H1 (cell line): ENCODE measurements at regions not wholly inside any gene's neighbourhood (a gene's known extent, or its start where the extent isn't known, plus 50 kb on each side); places are given as distances from the start of the nearest gene placed in this dataset.

Experiments
- CTCF ChIA-PET: fragments of 300-600 bp; sonication (Branson Sonifier 250); formaldehyde crosslinking; loops from one replicate; lab custom pipeline; 2021; ENCODE audit not compliant: partially characterized antibody; lab: Charles Lee
- POLR2A ChIA-PET: fragments of 300-600 bp; sonication (Branson Sonifier 250); formaldehyde crosslinking; loops from one replicate; lab custom pipeline; 2021; ENCODE audit warnings: inconsistent platforms; ENCODE audit not compliant: partially characterized antibody; lab: Charles Lee
- DNase-seq, 2 experiments: peaks; one replicate each; pipeline versions ENCODE4 v3.0.0 to v3.0.0-alpha.2; 2010 to 2022; ENCODE audit warnings: low spot score in 2 of 2, low read depth in 1 of 2, mixed read lengths in 1 of 2
- FAIRE-seq: peaks from 2 replicates; lab custom pipeline; 2011; peaks lifted over from hg19 to GRCh38; lab: Jason Lieb, UNC
- H2AFZ ChIP-seq: 2 replicates; pipeline ENCODE4 v1.8.1; 2012; ENCODE audit warnings: low read length, inconsistent platforms
- H2AK5ac ChIP-seq: 2 replicates; pipeline ENCODE4 v1.6.1; 2013; ENCODE audit warnings: low read depth, low read length
- H2BK120ac ChIP-seq: replicated peaks from 2 replicates; pipeline ENCODE3; 2013; ENCODE audit warnings: low read depth, low read length, inconsistent platforms
- H2BK12ac ChIP-seq: 2 replicates; pipeline ENCODE4 v1.6.1; 2013; ENCODE audit warnings: low read depth, low read length
- H2BK15ac ChIP-seq: 2 replicates; pipeline ENCODE4 v1.6.1; 2013; ENCODE audit warnings: low read length
- H2BK20ac ChIP-seq: 2 replicates; pipeline ENCODE4 v1.6.1; 2013; ENCODE audit warnings: low read length
- H2BK5ac ChIP-seq: 2 replicates; pipeline ENCODE4 v1.6.1; 2013; ENCODE audit warnings: low read depth, low read length
- H3K14ac ChIP-seq: 2 replicates; pipeline ENCODE4 v1.6.1; 2013; ENCODE audit warnings: inconsistent platforms; ENCODE audit not compliant: insufficient read length
- H3K18ac ChIP-seq: 2 replicates; pipeline ENCODE4 v1.6.1; 2013; ENCODE audit warnings: low read length; ENCODE audit errors: extremely low read depth
- H3K23ac ChIP-seq: 2 replicates; pipeline ENCODE4 v1.6.1; 2013; ENCODE audit warnings: inconsistent platforms; ENCODE audit not compliant: insufficient read length
- H3K23me2 ChIP-seq: 2 replicates; pipeline ENCODE4 v1.6.1; 2013; ENCODE audit warnings: low read depth, low read length
- H3K27ac ChIP-seq: 2 replicates; pipeline ENCODE4 v1.6.1; 2011; ENCODE audit warnings: low read depth, low read length, inconsistent platforms
- H3K27me3 ChIP-seq, 4 experiments: replicated peaks in 1 of 4; 1 replicate in 1 of 4; 2 replicates in 3 of 4; pipeline versions ENCODE4 v1.6.1 to v1.8.1; 2011 to 2013; ENCODE audit warnings: low read length in 3 of 4, mild to moderate bottlenecking in 3 of 4, inconsistent platforms in 2 of 4, mixed read lengths in 2 of 4, moderate library complexity in 1 of 4; ENCODE audit not compliant: control insufficient read depth in 3 of 4, insufficient read depth in 3 of 4; ENCODE audit errors: extremely low read depth in 1 of 4
- H3K36me3 ChIP-seq, 4 experiments: 2 replicates each; pipeline versions ENCODE4 v1.6.1 to v1.8.1; 2011 to 2013; ENCODE audit warnings: mild to moderate bottlenecking in 4 of 4, low read length in 3 of 4, moderate library complexity in 2 of 4, control low read depth in 1 of 4, inconsistent platforms in 1 of 4; ENCODE audit not compliant: insufficient read depth in 4 of 4, control insufficient read depth in 2 of 4
- H3K4ac ChIP-seq: replicated peaks from 2 replicates; pipeline ENCODE3; 2013; ENCODE audit warnings: low read length, low read depth, mixed read lengths, inconsistent platforms; ENCODE audit not compliant: insufficient read length
- H3K4me1 ChIP-seq, 4 experiments: replicated peaks in 1 of 4; 1 replicate in 1 of 4; 2 replicates in 3 of 4; pipeline versions ENCODE4 v1.6.1 to v1.8.1; 2011 to 2013; ENCODE audit warnings: low read length in 3 of 4, inconsistent platforms in 2 of 4, mixed read lengths in 1 of 4; ENCODE audit not compliant: insufficient read depth in 4 of 4, control insufficient read depth in 3 of 4
- H3K4me2 ChIP-seq, 2 experiments: 2 replicates each; pipeline versions ENCODE4 v1.6.1 to v1.8.1; 2011 to 2013; ENCODE audit warnings: low read depth in 2 of 2, low read length in 2 of 2, control low read depth in 1 of 2, inconsistent platforms in 1 of 2, mild to moderate bottlenecking in 1 of 2; ENCODE audit not compliant: insufficient read depth in 1 of 2
- H3K4me3 ChIP-seq, 4 experiments: fragments of 200-600, 300-600 bp in 1 of 4; sonication (generic), shearing (Covaris generic), sonication (Bioruptor Twin) in 1 of 4; 2 replicates each; pipeline versions ENCODE4 v1.5.1 to v1.8.1; 2011 to 2016; ENCODE audit warnings: low read length in 4 of 4, low read depth in 3 of 4, control low read depth in 2 of 4, inconsistent platforms in 2 of 4, mild to moderate bottlenecking in 2 of 4, mixed read lengths in 1 of 4, moderate library complexity in 1 of 4; ENCODE audit not compliant: insufficient read depth in 2 of 4; ENCODE audit errors: extremely low read depth in 1 of 4
- H3K56ac ChIP-seq: replicated peaks from 2 replicates; pipeline ENCODE3; 2013; ENCODE audit warnings: low read depth, mild to moderate bottlenecking, mixed read lengths, low read length, inconsistent platforms; ENCODE audit not compliant: insufficient read length
- H3K79me1 ChIP-seq: 2 replicates; pipeline ENCODE4 v1.6.1; 2013; ENCODE audit warnings: low read depth, low read length, control low read depth
- H3K79me2 ChIP-seq, 2 experiments: 2 replicates each; pipeline versions ENCODE4 v1.6.1 to v1.8.1; 2012 to 2013; ENCODE audit warnings: low read length in 2 of 2, mild to moderate bottlenecking in 2 of 2, inconsistent platforms in 1 of 2; ENCODE audit not compliant: insufficient read depth in 2 of 2, control insufficient read depth in 1 of 2
- H3K9ac ChIP-seq, 4 experiments: replicated peaks in 1 of 4; 1 replicate in 1 of 4; 2 replicates in 3 of 4; pipeline versions ENCODE4 v1.6.1 to v1.8.1; 2011 to 2013; ENCODE audit warnings: low read depth in 3 of 4, low read length in 3 of 4, control low read depth in 2 of 4, mild to moderate bottlenecking in 2 of 4, moderate library complexity in 2 of 4, inconsistent platforms in 1 of 4; ENCODE audit errors: extremely low read depth in 1 of 4
- H3K9me3 ChIP-seq, 2 experiments: 2 replicates each; pipeline versions ENCODE4 v1.6.1 to v1.8.1; 2012 to 2013; ENCODE audit warnings: mild to moderate bottlenecking in 2 of 2, moderate library complexity in 2 of 2, control low read depth in 1 of 2, inconsistent platforms in 1 of 2, low read depth in 1 of 2, low read length in 1 of 2, mixed read lengths in 1 of 2; ENCODE audit not compliant: insufficient read depth in 2 of 2
- H4K20me1 ChIP-seq, 2 experiments: replicated peaks in 1 of 2; 2 replicates each; pipeline versions ENCODE3 to v1.8.1; 2011 to 2013; ENCODE audit warnings: inconsistent platforms in 2 of 2, low read length in 2 of 2, mild to moderate bottlenecking in 1 of 2; ENCODE audit not compliant: insufficient read depth in 2 of 2, control insufficient read depth in 1 of 2
- H4K5ac ChIP-seq: 2 replicates; pipeline ENCODE4 v1.6.1; 2013; ENCODE audit warnings: low read length, low read depth, mixed read lengths, inconsistent platforms; ENCODE audit not compliant: insufficient read length
- H4K8ac ChIP-seq: 2 replicates; pipeline ENCODE4 v1.8.0; 2013; ENCODE audit warnings: mild to moderate bottlenecking, moderate library complexity, low read length, inconsistent platforms; ENCODE audit not compliant: insufficient read depth; ENCODE audit errors: extremely low read depth
- H4K91ac ChIP-seq: replicated peaks from 2 replicates; pipeline ENCODE3; 2013; ENCODE audit warnings: low read length, mixed read lengths, inconsistent platforms; ENCODE audit not compliant: insufficient read length
- ATF3 ChIP-seq: IDR thresholded peaks from 2 replicates; pipeline ENCODE4 v1.6.1; 2011; ENCODE audit warnings: low read depth, mild to moderate bottlenecking, low read length; ENCODE audit not compliant: insufficient read depth
- BCL11A ChIP-seq, 2 experiments: IDR thresholded peaks; one replicate each; pipeline ENCODE4 v1.6.1; 2011; ENCODE audit warnings: low read depth in 2 of 2, low read length in 2 of 2, mild to moderate bottlenecking in 2 of 2
- GABPA ChIP-seq: IDR thresholded peaks from 2 replicates; pipeline ENCODE4 v1.6.1; 2011; ENCODE audit warnings: mild to moderate bottlenecking, low read length, moderate library complexity, borderline replicate concordance; ENCODE audit not compliant: insufficient read depth
- HDAC2 ChIP-seq, 2 experiments: fragments of 300-600 bp in 1 of 2; sonication (generic) in 1 of 2; IDR thresholded peaks; 2 replicates each; pipeline ENCODE4 v1.6.1; 2011 to 2012; ENCODE audit warnings: low read depth in 2 of 2, low read length in 2 of 2, mild to moderate bottlenecking in 2 of 2, moderate library complexity in 2 of 2, borderline replicate concordance in 1 of 2, inconsistent platforms in 1 of 2
- HDAC6 ChIP-seq: IDR thresholded peaks from one replicate; pipeline ENCODE4 v1.7.1; 2012; ENCODE audit warnings: low read depth, mild to moderate bottlenecking, inconsistent platforms, low read length, moderate library complexity
- JUN ChIP-seq: IDR thresholded peaks from 2 replicates; pipeline ENCODE4 v1.6.1; 2011; ENCODE audit warnings: low read depth, mild to moderate bottlenecking, improper control_type of control experiment, low read length
- POLR2A ChIP-seq, 2 experiments: IDR thresholded peaks; 1 replicate in 1 of 2; 2 replicates in 1 of 2; pipeline ENCODE4 v1.6.1; 2011; ENCODE audit warnings: low read depth in 2 of 2, low read length in 2 of 2, mild to moderate bottlenecking in 2 of 2; ENCODE audit errors: control extremely low read depth in 1 of 2
- SAP30 ChIP-seq: fragments of 300-600 bp; sonication (generic); IDR thresholded peaks from 2 replicates; pipeline ENCODE4 v1.7.1; 2012; ENCODE audit warnings: low read length, moderate library complexity, mild to moderate bottlenecking, inconsistent platforms; ENCODE audit not compliant: insufficient read depth, insufficient replicate concordance
- TAF1 ChIP-seq: IDR thresholded peaks from 2 replicates; pipeline ENCODE4 v1.6.1; 2011; ENCODE audit warnings: mild to moderate bottlenecking, low read depth, low read length
- TEAD4 ChIP-seq: IDR thresholded peaks from 2 replicates; pipeline ENCODE4 v1.6.1; 2012; ENCODE audit warnings: low read depth, low read length, inconsistent platforms, mixed read lengths
- YY1 ChIP-seq: IDR thresholded peaks from 2 replicates; pipeline ENCODE4 v1.6.1; 2011; ENCODE audit warnings: low read depth, mild to moderate bottlenecking, low read length
- WGBS, 2 experiments: shearing (Covaris generic) in 1 of 2; methylation state at CpG; one replicate each; pipeline versions ENCODE4 v1.1.6 to v1.1.7; 2013 to 2015; ENCODE audit warnings: low lambda C conversion rate in 2 of 2, mixed read lengths in 2 of 2, inconsistent platforms in 1 of 2, low coverage in 1 of 2, missing lambda C conversion rate in 1 of 2; ENCODE audit not compliant: insufficient replicate concordance in 2 of 2, insufficient coverage in 1 of 2, insufficient read length in 1 of 2; ENCODE audit errors: extremely low coverage in 1 of 2, missing lambda C conversion rate in 1 of 2; 5-methylcytosine and 5-hydroxymethylcytosine counted together

DNA sequence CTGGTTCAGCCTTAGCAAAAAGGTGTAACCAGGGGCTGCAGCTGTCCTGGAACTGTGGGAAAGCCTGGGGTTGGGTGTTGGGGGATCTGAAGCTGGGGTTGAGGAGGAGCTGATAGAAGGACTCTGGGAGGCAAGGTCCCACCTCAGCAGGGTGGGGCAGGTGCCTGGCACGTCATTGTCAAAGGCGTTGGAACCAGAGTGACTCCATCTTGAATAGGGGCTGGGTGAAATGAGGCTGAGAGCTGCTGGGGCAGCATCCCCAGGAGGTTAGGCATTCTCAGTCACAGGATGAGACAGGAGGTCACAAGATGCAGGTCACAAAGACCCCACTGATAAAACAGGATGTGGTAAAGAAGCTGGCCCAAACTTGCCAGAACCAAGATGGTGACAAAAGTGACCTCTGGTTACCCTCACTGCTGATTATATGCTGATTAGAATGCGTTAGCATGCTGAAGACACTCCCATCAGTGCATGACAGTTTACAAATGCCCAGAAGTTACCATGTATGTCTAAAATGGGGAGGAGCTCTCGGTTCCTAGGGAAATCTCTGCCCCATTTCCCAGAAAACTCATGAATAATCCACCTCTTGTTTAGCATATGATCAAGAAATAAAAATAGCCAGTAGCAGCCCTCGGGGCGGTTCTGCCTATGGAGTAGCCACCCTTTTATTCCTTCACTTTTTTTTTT, 85.4 kb downstream of the IER5 start:
- H3K4ac ChIP-seq, result no peak overlapping the region
- H2BK120ac ChIP-seq, result no peak overlapping the region
- no peak for FAIRE-seq
- H4K20me1 ChIP-seq, result no peaks in the 10 kb centered on the region
- H3K14ac ChIP-seq, result no peak overlapping the region
- ChIA-PET CTCF (interaction anchor here (0.6 to 2.8 kb wide), 4 partner anchors 14 to 111 kb away, joined by 3 to 6 read pairs (median 3); no protein-coding TSS in a partner anchor), POLR2A (no interaction called here)
- H3K36me3 ChIP-seq, result no peaks in the 10 kb centered on the region
- no peak overlapping the region for H4K5ac ChIP-seq
- no peak overlapping the region for H3K4me2 ChIP-seq
- no peak overlapping the region for H2BK15ac ChIP-seq
- no peak overlapping the region for H3K18ac ChIP-seq
- H3K56ac ChIP-seq, result no peak overlapping the region
- H3K9ac ChIP-seq, result no peak overlapping the region
- no peak overlapping the region for H2BK12ac ChIP-seq
- no peak overlapping the region for H2AK5ac ChIP-seq
- H2BK5ac ChIP-seq, result no peak overlapping the region
- no peaks in the 10 kb centered on the region for H3K27me3 ChIP-seq
- no peak overlapping the region for H3K23ac ChIP-seq
- H4K91ac ChIP-seq, result no peak overlapping the region
- no peaks in the 10 kb centered on the region; a peak in 1 of 7 replicates for H3K4me1 ChIP-seq
- 74% methylated on average over 6 of the region's 6 CpGs; no CpG with 5 or more reads in 1 of the 2 experiments for WGBS, 2 experiments
- TF ChIP-seq YY1, result no peak
- no peak for TF ChIP-seq GABPA
- no peak for TF ChIP-seq SAP30
- no peak for TF ChIP-seq TEAD4
- TF ChIP-seq ATF3, result no peak
- TF ChIP-seq POLR2A (IDR thresholded peaks at IDR 0.05; ENCODE audit: control extremely low read depth in 1 of 2, low read depth in 2 of 2, low read length in 2 of 2), result no peak
- no peak for TF ChIP-seq HDAC6
- TF ChIP-seq TAF1, result no peak
- TF ChIP-seq BCL11A (IDR thresholded peaks at IDR 0.05; ENCODE audit: low read depth in 2 of 2, low read length in 2 of 2), result no peak
- TF ChIP-seq HDAC2 (IDR thresholded peaks at IDR 0.05; ENCODE audit: borderline replicate concordance in 1 of 2, low read depth in 2 of 2, low read length in 2 of 2), result no peak
- TF ChIP-seq JUN, result no peak
- TF ChIP-seq, all 59 proteins: peak for 0
- Histone ChIP-seq H3K79me1 (no peaks in the 10 kb centered on the region), H4K8ac (peak overlapping the region; percentile 8; the same call in 1 of the 2 replicates), H2BK20ac (no peak overlapping the region), H3K27ac (no peak overlapping the region), H3K9me3 (no peaks in the 10 kb centered on the region), H2AFZ (no peak overlapping the region), H3K79me2 (no peaks in the 10 kb centered on the region), H3K23me2 (no peaks in the 10 kb centered on the region), H3K4me3 (no peak overlapping the region)
- peak in 1 of 2 experiments; percentile 16 for DNase-seq
